Fibroblast of the aortic adventitia (primary cell): ENCODE measurements at regions not wholly inside any gene's neighbourhood (a gene's known extent, or its start where the extent isn't known, plus 50 kb on each side); places are given as distances from the start of the nearest gene placed in this dataset.

Source experiments
- DNase-seq: peaks from one replicate; pipeline ENCODE4 v3.0.0-alpha.2; 2010; ENCODE audit warnings: low read depth
- H3K4me3 ChIP-seq: 2 replicates; pipeline ENCODE4 v1.5.1; 2011; ENCODE audit warnings: low read depth, mild to moderate bottlenecking, control low read depth, low read length, moderate library complexity
- TF ChIP-seq, protein P1 (sequence below): IDR thresholded peaks from 2 replicates; pipeline ENCODE4 v1.5.1; 2011; ENCODE audit warnings: mild to moderate bottlenecking, low read length, control low read depth, inconsistent platforms; ENCODE audit not compliant: insufficient read depth

DNA sequence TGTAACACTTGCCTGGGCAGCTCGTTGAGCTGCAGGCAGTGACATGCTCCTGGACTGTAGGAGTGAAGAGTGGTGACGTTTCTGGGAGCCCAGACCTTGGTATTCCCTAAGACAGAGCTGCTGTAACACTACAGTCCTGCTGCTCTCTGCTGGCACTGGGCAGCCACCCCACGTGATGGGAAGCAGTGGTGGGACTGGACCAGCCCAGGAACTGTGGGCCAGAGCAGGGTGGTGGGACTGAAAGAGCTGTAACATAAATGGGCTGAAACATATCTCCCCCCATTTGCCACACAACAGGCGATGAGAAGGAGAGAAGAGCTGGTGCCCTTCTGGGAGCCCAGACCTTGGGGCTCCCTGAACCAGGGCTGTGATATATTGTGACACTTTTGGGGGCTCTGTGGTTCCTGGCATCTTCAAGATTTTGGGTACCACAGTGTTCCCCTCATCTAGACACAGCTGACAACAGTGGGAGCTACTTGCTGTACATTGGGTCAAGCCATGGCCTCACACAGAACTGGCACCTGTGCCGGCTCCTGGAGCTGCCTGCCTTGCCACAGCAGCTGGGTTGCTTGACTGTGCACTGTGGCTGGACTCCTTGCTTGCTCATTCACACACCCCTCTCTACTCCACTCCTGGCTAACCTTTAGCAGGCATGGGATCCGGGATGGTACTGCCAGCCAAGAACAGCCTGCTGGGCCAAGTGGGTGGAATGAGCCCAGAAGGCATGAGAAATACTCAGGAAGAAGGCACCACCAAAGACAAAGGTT lies 161.3 kb upstream of the PCDH15 start:
- H3K4me3 ChIP-seq: no peak overlapping the region
- no peak for DNase-seq
- TF ChIP-seq, protein P1, sequence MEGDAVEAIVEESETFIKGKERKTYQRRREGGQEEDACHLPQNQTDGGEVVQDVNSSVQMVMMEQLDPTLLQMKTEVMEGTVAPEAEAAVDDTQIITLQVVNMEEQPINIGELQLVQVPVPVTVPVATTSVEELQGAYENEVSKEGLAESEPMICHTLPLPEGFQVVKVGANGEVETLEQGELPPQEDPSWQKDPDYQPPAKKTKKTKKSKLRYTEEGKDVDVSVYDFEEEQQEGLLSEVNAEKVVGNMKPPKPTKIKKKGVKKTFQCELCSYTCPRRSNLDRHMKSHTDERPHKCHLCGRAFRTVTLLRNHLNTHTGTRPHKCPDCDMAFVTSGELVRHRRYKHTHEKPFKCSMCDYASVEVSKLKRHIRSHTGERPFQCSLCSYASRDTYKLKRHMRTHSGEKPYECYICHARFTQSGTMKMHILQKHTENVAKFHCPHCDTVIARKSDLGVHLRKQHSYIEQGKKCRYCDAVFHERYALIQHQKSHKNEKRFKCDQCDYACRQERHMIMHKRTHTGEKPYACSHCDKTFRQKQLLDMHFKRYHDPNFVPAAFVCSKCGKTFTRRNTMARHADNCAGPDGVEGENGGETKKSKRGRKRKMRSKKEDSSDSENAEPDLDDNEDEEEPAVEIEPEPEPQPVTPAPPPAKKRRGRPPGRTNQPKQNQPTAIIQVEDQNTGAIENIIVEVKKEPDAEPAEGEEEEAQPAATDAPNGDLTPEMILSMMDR: no peak

DNA sequence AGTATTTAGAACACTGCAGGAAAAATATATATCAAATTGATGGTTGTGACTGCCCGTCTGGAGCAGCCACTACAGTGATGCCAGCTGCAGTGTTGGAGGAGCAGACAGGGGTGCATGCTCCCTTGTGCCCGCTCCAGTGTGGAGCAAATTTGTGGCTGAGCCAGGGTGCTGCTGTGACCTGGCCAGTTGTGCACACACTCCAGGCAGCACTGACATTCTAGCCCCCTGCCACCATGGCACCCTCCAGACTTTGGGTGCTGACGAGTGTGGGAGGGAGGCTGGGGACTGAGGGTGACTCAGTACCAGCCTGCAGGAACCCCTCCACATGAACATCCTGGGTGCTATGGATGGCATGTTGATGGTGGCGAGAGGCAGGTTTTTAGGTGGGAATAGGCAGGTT lies 160.0 kb upstream of the PCDH15 start:
- H3K4me3 ChIP-seq: no peak overlapping the region
- TF ChIP-seq, protein P1: no peak
- DNase-seq: no peak

DNA sequence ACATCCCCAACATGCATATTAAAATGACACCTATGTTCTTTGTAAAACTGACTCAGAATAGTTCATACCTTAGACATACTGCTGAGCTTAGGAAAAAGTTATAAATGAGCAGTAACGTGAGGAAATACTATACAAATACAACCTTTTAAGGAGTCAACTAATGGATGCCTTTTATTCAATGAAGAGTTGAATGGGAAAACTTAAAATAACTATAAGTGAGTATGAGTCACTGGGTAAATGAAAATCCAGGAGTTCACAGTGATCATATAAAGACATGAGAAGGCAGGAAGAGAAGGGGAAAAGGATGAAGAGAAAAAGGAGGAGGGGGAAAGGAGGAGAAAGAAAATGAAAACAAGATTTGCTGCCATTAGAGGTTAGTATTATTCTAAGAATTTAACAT lies 157.8 kb upstream of the PCDH15 start:
- no peak overlapping the region for H3K4me3 ChIP-seq
- DNase-seq: no peak
- TF ChIP-seq, protein P1: no peak

DNA sequence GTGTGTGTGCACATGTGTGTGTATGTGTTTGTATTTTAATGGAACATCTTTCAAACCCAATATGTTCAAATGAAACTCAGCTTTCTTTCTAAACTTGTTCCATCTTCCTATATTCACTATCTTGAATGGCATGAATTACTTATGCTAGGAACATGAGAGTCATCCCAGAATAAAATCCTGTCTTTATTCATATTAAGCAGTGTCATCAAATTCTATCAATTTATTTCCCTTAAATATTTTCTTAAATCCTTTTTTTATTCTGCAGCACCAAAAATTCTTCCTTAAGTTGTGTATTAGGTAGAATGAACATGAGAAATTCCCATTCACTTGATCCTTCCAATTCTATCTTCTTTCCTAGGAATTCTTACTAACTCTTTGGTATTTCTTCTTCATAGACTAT lies 146.6 kb upstream of the PCDH15 start:
- no peak overlapping the region for H3K4me3 ChIP-seq
- TF ChIP-seq, protein P1: no peak
- no peak for DNase-seq

DNA sequence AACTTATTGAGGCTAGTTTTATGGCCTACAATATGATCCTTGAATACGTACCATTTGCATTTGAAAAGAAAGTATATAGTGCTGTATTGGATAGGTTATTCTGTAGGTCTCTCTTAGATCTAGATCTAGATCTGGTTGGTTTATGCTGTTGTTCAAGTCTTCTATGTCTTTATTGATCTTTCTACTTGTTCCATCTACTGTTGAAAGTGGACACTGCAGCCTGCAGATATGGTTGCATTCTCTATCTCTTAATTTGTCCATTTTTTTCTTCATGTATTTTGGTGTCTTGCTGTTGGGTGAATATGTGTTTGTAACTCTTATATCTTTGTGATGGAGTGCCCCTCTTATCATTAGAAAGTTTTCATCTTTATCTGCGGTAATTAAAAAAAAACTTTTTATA lies 139.4 kb upstream of the PCDH15 start:
- no peak overlapping the region for H3K4me3 ChIP-seq
- TF ChIP-seq, protein P1: no peak
- no peak for DNase-seq

DNA sequence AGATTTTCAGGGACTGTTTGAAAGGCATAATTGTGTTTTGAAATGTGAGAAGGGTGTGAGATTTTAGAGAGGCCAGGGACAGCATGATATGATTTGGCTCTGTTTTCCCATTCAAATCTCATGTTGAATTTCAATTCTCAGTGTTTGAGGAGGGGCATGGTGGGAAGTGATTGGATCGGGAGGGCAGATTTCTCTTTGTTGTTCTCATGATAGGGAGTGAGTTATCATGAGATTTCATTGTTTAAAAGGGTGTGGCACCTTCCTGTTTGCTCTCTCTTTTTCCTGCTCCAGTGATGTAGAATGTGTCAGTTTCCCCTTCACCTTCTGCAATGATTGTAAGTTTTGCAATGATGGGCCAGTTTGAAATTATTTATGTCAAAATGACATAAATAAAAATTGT lies 113.0 kb upstream of the PCDH15 start:
- TF ChIP-seq, protein P1: no peak
- DNase-seq: no peak
- H3K4me3 ChIP-seq: no peak overlapping the region

DNA sequence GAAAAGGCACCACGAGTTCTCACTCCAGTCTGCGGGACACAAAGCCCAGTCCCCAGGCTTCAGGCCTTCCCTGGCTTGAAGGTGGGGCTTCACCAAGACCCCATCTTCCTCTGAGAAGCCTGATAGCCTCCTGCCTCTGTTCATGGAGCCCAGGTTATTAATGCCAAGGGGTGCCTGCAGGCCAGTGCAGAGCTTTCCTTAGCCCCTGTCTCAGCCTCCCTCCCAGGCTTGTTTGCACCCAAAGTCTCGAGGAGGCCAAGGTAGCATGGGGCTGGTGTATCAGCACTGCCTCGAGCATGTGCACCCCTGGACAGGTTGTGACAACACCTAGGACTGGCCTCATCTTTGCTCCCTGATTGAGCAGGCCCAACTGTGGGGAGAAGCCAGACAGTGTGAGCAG lies 108.1 kb upstream of the PCDH15 start:
- no peak overlapping the region for H3K4me3 ChIP-seq
- TF ChIP-seq, protein P1: no peak
- DNase-seq: no peak
